ENCODE measurements at regions not wholly inside any gene's neighbourhood (a gene's known extent, or its start where the extent isn't known, plus 50 kb on each side); places are given as distances from the start of the nearest gene placed in this dataset.

DNA sequence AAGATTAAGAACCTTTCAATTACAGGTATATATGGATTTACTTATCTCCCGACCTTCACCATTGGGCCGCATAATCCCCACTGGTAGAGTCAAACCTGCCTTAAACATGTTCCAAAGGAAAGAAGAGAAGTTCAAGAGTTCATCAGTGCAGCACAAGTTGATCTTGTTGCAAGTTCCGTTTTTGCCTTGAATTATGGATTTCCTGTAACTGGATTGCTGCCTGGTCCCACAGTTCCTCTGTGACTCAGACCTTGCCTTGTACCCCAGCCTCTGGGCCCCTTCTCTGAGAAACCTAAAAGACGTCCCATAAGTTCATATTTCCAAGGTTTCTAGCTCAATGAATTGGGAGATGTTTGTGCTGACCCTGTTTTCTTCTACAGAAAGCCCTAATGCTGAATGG lies 112.5 kb upstream of the THBS1 start:
- TF ChIP-seq, protein P1, sequence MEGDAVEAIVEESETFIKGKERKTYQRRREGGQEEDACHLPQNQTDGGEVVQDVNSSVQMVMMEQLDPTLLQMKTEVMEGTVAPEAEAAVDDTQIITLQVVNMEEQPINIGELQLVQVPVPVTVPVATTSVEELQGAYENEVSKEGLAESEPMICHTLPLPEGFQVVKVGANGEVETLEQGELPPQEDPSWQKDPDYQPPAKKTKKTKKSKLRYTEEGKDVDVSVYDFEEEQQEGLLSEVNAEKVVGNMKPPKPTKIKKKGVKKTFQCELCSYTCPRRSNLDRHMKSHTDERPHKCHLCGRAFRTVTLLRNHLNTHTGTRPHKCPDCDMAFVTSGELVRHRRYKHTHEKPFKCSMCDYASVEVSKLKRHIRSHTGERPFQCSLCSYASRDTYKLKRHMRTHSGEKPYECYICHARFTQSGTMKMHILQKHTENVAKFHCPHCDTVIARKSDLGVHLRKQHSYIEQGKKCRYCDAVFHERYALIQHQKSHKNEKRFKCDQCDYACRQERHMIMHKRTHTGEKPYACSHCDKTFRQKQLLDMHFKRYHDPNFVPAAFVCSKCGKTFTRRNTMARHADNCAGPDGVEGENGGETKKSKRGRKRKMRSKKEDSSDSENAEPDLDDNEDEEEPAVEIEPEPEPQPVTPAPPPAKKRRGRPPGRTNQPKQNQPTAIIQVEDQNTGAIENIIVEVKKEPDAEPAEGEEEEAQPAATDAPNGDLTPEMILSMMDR (conservative IDR thresholded peaks at IDR 0.05; ENCODE audit: low read length) = no peak
- no peak for TF ChIP-seq EZH2phosphoT487 (IDR thresholded peaks at IDR 0.05; ENCODE audit: borderline replicate concordance, low read depth, low read length)

All from OCI-LY7 (cell line).